GM19239 (cell line): ENCODE measurements at regions not wholly inside any gene's neighbourhood (a gene's known extent, or its start where the extent isn't known, plus 50 kb on each side); places are given as distances from the start of the nearest gene placed in this dataset.
"Not testable (repeated sequence)": the region's sequence is repeated elsewhere in the genome, so short reads cannot be mapped to it uniquely, and the experiment has no call there.

Experiments used
- DNase-seq: peaks from one replicate; pipeline ENCODE4 v3.0.0; 2011; ENCODE audit warnings: low spot score; ENCODE audit not compliant: insufficient read length
- FAIRE-seq: peaks from 2 replicates; lab custom pipeline; 2011; peaks lifted over from hg19 to GRCh38; lab: Jason Lieb, UNC

DNA sequence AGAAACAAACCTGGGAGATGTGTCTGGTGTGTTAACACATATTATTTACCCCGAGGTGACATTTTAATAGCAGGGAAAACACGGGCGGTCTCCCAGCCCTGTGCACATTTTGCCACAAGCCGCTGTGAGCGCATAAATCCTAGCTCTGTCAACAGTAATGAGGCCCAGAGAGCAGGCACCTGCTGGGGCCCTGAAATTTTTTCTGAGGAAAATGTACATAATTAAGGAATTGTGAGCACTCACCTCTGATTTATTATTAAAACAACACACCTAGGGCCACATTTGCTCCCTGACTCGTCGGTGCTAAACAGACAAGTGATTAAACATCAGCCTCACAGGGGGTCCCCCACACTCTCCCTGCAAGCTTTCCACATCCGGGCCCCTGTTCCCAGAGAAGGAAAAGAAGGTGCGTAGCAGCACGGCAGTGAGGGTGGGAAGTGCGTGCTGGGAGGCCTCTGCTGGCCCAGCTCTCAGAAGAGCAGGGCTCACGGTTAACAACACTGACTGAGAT lies 616.3 kb downstream of the UQCRFS1 start:
- DNase-seq = no peak
- no peak for FAIRE-seq

DNA sequence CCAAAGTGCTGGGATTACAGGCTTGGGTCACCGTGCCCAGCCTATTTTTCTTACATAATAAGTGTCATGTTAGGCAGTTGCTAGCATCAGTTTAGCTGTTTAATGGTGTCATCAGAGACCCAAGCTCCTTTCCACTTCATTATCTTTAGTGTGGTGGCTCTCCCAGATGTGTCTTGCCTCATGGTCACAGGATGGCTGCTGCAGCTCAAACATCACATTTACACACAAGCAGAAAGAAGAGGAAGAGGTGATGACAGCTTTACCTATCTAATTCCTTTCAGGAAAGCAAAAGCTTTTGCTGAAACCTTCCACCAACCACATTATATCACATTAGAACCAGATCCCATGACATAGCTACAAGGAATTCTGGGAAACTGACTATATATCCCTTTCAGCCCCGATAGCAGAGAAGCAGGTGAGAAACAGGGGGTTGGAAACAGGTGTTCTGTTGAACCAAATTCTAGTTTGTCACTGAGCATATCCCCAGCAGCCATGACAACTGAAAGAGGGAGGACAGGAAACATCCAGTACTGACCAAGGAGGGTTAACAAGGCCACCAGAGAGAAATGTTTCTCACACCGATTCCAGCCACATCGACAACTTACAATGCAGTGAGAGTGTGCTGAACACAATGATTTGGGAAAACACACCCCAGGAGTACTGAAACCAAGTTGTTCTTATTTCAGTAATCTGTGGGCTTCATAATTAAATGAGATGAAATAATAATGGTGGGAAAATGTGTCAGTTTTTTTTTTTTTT lies 617.0 kb downstream of the UQCRFS1 start:
- FAIRE-seq (no peak), DNase-seq (no peak)

DNA sequence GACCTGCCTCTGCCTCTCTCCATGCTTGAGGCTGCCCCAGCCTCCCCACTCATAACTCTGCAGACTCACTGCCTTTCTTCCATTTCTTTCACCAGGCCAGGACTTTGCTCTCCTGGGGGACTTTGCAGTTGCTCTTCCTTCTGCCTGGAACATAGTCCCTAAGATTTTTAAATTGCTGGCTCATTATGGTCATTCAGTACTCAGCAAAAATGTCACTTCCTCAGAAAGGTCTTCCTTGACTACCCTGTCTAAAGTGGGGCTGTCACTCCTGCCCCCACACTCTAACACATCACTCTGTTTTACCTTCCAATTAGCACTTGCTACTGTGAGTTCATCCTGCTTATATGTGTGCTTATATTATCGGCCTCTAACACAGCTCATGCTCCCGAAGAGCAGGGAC lies 618.2 kb downstream of the UQCRFS1 start:
- DNase-seq = no peak
- FAIRE-seq = no peak

DNA sequence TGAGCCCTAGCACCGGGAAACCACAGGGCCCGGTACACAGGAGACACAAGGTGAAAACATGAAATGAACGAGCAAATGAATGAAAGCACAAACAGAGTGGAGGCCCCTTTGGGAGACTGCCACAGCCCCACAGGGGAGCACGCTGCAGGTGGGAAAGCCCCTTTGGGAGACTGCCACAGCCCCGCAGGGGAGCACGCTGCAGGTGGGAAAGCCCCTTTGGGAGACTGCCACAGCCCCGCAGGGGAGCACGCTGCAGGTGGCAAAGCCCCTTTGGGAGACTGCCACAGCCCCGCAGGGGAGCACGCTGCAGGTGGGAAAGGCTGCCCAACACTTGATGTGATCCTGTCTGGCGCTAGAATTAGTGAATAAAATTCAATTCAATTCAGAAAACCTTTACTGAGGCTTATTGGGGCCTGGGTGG lies 623.0 kb downstream of the UQCRFS1 start:
- not testable (repeated sequence) for DNase-seq, FAIRE-seq

DNA sequence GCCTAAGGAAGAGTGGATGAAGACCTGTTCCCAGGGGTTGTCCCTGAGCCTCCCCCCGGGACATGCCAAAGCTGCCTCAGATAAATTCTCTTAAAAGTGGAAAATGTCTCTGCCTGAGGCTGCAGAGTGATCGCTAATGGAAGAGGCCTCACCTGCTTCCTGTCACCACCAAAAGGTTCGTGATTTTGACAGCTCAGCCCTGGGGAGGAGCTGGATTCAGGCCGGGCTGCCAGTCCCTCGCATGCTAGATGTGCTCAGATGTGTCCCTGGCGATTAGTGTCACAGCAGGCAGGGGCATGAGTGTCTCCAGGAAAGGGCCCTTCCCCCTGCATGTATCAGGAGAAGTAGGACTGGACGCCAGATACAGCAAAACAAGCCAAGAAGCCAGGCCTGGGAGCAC lies 626.5 kb downstream of the UQCRFS1 start:
- FAIRE-seq = no peak
- no peak for DNase-seq

DNA sequence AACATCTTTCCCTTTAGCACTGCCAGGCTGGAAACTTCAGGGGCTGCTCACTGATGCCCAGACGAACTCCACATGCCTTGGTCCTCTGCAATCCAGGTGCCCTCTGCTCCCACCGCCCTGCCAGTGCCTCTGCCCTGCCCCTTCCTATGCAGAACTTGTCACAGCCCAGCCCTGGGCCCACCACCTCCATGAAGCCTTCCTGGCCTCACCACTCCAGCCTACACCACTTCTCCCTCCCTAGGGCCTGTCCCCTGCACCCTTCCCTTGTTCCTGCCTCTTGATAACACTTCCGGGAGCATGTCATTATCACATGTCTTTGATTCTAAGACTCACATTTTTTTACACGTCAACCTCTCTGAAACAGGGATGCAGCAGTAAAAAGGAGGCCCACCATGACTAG lies 627.2 kb downstream of the UQCRFS1 start:
- no peak for FAIRE-seq

DNA sequence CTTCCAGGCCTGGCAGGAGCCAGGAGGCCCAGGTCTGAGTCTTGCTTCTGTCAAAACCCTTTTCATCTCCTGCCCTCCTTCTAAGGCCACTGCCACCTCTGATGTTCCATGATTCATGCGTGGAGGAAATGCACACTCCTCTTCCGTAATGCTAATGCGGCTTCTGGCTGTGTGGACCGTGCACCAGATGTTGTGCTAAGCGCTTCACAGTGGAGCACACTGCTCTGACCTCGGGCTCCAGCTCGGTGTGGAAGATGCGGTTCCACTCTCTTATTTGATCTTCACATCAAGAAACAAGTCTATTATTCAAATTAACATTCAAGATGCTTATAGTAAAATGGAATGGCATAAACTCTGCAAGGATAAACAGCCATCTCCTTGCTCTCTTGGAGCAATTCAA lies 629.2 kb downstream of the UQCRFS1 start:
- DNase-seq (no peak), FAIRE-seq (no peak)

More for the DNA sequence above, 627.2 kb downstream of the UQCRFS1 start:
- no peak for DNase-seq

DNA sequence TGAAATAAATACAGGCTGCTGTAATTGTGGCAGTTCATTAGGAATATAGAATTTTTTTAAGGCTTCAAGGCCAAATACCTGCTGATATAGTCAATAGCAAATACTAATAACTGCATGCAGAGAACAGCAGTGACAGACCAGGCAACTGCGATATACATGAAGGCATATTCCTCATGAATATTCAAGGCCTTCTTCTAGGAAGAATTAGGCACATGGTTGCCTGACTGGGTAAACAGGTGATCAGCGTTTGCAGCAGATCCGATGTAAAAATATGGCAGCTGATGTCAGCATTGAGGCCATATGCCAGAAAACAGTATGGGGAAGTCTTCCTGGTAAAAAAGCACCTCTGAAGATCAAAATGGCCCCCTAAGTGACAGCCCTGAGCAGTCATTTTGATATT lies 629.7 kb downstream of the UQCRFS1 start:
- no peak for FAIRE-seq
- no peak for DNase-seq

DNA sequence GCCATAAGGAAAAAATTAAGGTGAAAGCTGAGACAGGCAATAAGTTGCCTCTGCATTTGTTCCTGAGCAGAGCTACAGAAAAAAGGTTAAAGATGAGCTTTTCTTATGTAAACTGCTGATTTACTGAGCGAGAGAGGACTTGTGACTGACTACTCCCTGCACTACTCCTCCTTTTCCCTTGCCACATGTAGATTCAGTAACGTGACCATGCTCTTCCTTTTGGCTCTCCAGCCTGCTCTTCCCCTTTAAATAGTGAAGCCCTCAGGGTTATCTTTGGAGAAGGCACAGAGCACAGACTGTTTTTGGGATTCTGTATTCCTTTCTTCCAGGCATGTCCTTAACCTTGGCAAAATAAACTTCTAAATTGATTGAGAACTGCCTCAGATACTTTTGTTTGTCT lies 630.2 kb downstream of the UQCRFS1 start:
- FAIRE-seq (no peak), DNase-seq (no peak)

DNA sequence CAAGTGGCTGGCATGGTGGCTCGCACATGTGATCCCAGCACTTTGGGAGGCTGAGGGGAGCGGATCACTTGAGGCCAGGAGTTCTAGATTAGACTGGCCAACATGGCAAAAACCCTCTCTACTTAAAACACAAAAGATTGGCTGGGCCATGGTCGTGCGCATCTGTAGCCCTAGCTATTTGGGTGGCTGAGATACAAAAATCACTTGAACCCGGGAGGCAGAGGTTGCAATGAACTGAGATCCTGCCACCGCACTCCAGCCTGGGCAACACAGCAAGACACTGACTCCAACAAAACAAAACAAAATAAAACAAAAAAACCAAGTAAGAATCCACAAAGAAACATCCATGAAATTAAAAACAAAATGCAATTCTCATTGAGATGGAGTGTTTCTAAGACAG lies 630.6 kb downstream of the UQCRFS1 start:
- FAIRE-seq (no peak), DNase-seq (no peak)

DNA sequence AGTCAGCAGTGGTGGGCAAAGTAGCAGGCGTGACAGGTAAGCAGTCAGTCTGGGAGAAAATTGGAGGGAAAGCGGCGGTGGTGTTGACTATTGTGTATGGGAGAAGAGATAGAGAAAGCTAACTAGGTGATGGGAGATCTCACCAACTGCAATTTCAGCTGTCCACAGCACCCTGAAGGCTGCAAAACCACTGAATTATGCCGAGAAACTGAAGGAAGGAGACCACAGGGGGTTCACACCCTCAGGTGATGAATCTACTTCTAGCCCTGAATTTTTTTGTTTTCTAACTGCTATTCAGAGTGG lies 631.5 kb downstream of the UQCRFS1 start:
- DNase-seq (no peak), FAIRE-seq (no peak)

DNA sequence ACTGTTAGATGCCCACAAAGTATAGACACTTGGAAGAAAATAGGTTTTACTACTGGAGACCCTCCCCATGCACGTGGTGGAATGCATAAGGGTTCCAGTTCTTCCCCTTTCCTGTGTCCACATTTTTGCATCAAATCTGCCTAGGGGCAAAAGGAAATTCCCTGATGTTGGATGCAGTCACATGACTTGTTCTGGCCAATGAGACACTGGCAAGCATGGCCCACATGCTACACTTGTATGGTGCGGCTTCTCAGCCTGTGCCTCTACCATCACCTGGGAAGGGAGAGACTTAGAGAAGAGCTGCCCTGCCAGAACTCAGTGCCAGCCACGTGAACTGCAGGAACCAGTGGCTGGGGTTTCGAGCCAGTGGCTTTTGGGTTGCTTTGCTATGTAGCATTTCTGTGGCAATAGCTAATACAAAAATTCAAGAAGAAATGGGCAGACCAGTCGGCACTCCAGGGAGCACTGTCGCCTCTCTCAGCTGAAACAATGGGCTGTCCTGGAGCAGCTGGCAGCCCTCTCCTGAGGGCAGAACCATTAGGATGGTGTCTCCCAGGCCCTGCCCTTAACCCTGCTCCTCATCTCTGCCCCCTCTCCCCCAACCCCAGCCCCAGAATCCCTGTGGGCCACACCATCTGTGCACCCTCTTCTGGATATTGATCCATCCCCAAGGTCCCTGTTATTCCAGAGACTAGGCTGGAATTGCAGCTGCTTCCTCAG lies 634.0 kb downstream of the UQCRFS1 start:
- no peak for FAIRE-seq
- DNase-seq = no peak

DNA sequence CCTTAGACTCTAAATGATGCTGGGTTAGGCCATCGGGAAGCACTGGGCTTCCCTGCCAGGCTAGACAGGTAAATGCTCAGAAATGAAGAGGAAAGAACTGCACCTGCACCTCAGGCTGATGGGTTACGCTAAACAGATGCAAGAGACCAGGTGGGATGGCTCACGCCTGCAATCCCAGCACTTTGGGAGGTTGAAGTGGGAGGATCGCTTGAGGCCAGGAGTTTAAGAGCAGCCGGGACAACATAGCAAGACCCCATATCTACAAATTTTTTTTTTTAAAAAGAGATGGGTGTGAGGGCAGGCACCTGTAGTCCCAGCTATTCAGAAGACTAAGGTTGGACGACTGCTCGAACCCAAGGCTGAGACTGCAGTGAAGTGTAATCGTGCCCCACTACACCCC lies 634.7 kb downstream of the UQCRFS1 start:
- DNase-seq (no peak), FAIRE-seq (no peak)

DNA sequence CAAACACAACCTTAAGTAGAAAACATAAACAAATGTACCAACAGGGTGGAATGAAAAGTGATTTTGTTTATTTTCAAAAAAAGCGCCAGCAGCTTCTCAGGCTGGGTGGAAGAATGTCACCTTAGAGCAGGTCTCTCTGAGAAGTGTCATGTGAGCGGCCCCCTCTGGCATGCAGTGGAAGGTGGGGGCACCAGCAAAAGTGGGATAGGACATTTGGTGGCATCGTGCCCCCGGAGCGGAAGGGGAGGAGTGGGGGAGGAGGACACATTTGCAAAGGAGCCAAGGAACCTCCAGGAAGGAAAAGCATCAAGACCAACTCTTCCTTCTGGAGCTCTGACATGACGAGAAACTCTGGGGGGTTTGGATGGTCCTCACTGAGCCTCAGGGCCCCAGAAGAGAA lies 635.3 kb downstream of the UQCRFS1 start:
- FAIRE-seq = no peak
- DNase-seq = no peak

DNA sequence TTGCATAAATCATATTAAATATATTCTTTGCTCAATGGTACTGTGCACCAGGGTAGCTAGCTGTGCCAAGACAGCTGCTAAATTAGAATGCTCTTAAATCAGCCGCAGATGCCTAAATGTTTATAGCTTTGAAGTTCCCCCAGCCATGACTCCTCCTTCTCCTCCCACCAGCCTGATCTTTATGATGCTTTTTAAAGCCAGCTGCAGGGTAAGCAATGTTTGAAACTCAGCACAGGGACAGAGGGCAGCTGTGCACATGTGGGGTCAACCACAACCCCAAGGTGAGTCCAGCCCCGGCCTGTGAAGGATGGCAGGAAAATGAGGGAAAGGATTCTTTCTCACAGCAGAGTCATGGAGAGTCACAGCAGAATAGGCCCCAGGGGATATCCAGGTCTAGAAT lies 635.7 kb downstream of the UQCRFS1 start:
- FAIRE-seq (no peak), DNase-seq (no peak)

DNA sequence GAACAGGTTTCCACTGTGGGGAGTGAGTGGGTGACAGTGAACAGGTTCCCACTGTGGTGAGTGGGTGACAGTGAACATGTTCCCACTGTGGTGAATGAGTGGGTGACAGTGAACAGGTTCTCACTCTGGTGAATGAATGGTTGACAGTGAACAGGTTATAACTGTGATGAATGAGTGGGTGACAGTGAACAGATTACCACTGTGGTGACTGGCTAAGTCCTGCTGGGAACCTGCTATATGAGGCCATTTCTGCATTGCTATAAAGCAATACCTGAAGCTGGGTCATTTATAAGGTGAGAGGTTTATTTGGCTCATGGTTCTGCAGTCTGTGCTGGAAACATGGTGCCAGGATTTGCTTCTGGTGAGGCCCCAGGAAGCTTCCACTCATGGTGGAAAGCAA lies 637.1 kb downstream of the UQCRFS1 start:
- FAIRE-seq (no peak), DNase-seq (no peak)

DNA sequence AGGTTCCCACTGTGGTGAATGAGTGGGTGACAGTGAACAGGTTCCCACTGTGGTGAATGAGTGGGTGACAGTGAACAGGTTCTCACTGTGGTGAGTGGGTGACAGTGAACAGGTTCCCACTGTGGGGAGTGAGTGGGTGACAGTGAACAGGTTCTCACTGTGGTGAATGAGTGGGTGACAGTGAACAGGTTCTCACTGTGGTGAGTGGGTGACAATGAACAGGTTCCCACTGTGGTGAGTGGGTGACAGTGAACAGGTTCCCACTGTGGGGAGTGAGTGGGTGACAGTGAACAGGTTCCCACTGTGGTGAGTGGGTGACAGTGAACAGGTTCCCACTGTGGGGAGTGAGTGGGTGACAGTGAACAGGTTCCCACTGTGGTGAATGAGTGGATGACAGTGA lies 637.6 kb downstream of the UQCRFS1 start:
- FAIRE-seq, DNase-seq: not testable (repeated sequence)

DNA sequence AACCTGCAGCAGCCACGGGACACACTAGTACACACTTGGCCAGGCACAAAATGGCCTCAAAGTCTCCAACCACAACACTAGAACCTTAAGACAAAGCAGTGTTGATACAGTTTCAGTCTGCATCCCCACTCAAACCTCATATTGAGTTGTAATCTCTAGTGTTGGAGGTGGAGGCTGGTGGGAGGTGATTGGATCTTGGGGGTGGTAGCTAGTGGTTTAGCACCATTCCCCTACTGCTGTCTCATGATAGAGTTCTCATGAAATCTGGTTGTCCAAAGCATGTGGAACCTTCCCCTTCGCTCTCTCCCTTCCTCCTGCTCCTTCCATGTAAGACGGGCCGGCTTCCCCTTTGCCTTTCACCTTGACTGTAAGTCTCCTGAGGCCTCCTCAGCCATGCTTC lies 638.7 kb downstream of the UQCRFS1 start:
- FAIRE-seq = no peak

DNA sequence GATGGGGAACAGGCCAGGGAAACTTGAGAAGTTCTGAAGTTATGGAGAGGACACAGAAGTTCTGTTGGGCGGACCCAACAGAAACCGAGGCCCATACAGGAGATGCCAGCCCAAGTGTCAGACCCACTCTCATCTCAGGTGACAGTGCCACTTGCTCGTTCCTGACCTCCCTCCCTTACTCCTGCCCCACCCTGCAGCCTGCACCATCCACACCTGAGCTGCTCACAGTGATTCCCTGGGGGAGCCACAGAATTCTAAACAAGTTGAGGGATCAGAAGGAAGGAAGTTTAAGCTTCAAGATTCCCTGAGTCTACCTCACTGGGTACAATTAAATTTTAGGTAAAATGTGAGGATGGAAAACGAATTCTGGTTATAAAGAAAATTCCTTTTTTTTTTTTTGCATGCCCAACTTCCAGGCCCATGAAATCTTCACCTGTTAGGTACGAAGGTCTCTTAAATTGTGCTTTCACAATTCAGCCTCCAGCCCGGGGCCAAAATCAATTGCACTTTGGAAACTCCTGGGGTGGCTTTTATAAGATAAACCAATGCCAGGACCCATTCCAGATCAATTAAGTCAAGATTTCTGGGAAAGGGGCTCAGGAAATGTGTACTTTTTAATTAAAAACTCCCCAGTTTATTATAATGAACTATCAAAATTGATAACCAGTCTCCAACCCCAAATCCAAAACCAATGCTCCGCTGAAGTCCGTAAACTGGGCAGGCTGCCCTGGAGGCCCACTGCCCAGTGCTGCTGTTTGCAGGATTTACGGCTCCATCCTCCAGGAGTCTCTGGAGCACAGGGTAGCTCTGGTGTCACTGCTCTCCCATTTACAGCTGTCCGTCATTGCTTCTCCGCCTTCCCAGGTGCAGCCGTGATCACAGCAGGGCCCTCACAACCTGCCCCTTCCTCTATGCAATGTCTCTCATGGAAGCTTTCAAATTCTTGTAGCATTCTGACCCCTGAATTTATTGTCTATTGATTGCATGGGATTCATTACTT lies 643.5 kb downstream of the UQCRFS1 start:
- DNase-seq (no peak), FAIRE-seq (no peak)

More for the DNA sequence above, 638.7 kb downstream of the UQCRFS1 start:
- DNase-seq = no peak

DNA sequence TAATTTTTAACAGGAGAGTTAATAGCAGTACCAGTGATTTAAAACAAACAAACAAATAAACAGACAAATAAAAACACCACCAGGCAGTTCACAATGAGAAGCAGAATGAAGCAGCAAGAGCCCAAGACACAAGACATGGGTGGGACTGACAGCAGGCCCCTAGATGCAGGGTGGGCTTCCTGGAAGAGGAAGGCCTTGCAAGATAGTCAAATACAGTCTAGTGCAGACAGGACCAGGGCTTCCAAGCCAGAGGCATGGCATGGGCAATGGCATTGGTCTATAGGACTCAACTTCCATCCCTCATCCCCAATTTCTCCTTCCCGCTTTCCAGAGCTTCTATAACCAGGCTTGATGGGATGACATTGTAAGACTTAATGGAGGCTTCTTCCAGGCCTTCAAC lies 645.1 kb downstream of the UQCRFS1 start:
- FAIRE-seq = no peak

More for the DNA sequence above, 645.1 kb downstream of the UQCRFS1 start:
- no peak for DNase-seq
